HepG2 (cell line): ENCODE measurements at regions not wholly inside any gene's neighbourhood (a gene's known extent, or its start where the extent isn't known, plus 50 kb on each side); places are given as distances from the start of the nearest gene placed in this dataset.

Experiments used
- CCDC6 ChIP-seq: sonication (generic); formaldehyde crosslinking; IDR thresholded peaks from 2 replicates; pipeline ENCODE4 v1.8.1; 2022; ENCODE audit warnings: mild to moderate bottlenecking, missing genetic modification reagents, moderate library complexity
- FOXA3 ChIP-seq: IDR thresholded peaks from 2 replicates; pipeline ENCODE4 v1.6.1; 2016; ENCODE audit warnings: missing genetic modification reagents, missing compliant biosample characterization
- FOXO1 ChIP-seq: sonication (generic); formaldehyde crosslinking; IDR thresholded peaks from 2 replicates; pipeline ENCODE4 v1.4.0; 2020; ENCODE audit warnings: missing genetic modification reagents
- HMGA1 ChIP-seq: sonication (generic); formaldehyde crosslinking; conservative IDR thresholded peaks from 2 replicates; pipeline ENCODE4 v1.4.0; 2020; ENCODE audit warnings: missing genetic modification reagents
- IRF2 ChIP-seq: IDR thresholded peaks from 2 replicates; pipeline ENCODE4 v1.6.1; 2018; ENCODE audit warnings: missing genetic modification reagents, missing compliant biosample characterization
- NR1H2 ChIP-seq: sonication (generic); formaldehyde crosslinking; IDR thresholded peaks from 2 replicates; pipeline ENCODE4 v1.8.1; 2022; ENCODE audit warnings: low read depth, missing genetic modification reagents, borderline replicate concordance
- PCBP1 ChIP-seq: fragments of 200-400 bp; formaldehyde crosslinking; IDR thresholded peaks from 2 replicates; pipeline ENCODE4 v1.6.1; 2017; ENCODE audit warnings: mild to moderate bottlenecking, low read depth, low read length, borderline replicate concordance
- PHF21A ChIP-seq: sonication (generic); formaldehyde crosslinking; IDR thresholded peaks from 2 replicates; pipeline ENCODE4 v1.5.0; 2020; ENCODE audit warnings: mild to moderate bottlenecking, missing genetic modification reagents
- POLR2A ChIP-seq, 2 experiments: IDR thresholded peaks; 2 replicates each; pipeline ENCODE4 v1.6.1; 2011; ENCODE audit warnings: low read depth in 2 of 2, low read length in 2 of 2, mild to moderate bottlenecking in 1 of 2, moderate library complexity in 1 of 2; ENCODE audit not compliant: insufficient read depth in 1 of 2
- RXRB ChIP-seq: IDR thresholded peaks from 2 replicates; pipeline ENCODE4 v1.6.1; 2016; ENCODE audit warnings: borderline replicate concordance, missing genetic modification reagents, missing compliant biosample characterization
- STAT5B ChIP-seq: sonication (generic); formaldehyde crosslinking; IDR thresholded peaks from 2 replicates; pipeline ENCODE4 v1.4.0; 2020; ENCODE audit warnings: missing genetic modification reagents
- TBL1XR1 ChIP-seq: fragments of 150-350 bp; IDR thresholded peaks from 2 replicates; pipeline ENCODE4 v1.6.1; 2014; ENCODE audit warnings: borderline replicate concordance, low read length; ENCODE audit not compliant: partially characterized antibody
- ZFP82 ChIP-seq: sonication (generic); formaldehyde crosslinking; IDR thresholded peaks from 2 replicates; pipeline ENCODE4 v1.5.1; 2020; ENCODE audit warnings: mild to moderate bottlenecking, missing genetic modification reagents, borderline replicate concordance
- TF ChIP-seq, protein P1 (sequence below): sonication (generic); formaldehyde crosslinking; IDR thresholded peaks from 2 replicates; pipeline ENCODE4 v1.8.0; 2022; ENCODE audit warnings: mild to moderate bottlenecking, missing genetic modification reagents
- TF ChIP-seq, protein P2 (sequence below): sonication (generic); formaldehyde crosslinking; IDR thresholded peaks from 2 replicates; pipeline ENCODE4 v1.5.0; 2020; ENCODE audit warnings: mild to moderate bottlenecking, missing genetic modification reagents, borderline replicate concordance
- TF ChIP-seq, protein P3 (sequence below): sonication (generic); formaldehyde crosslinking; IDR thresholded peaks from 2 replicates; pipeline ENCODE4 v1.8.1; 2023; ENCODE audit warnings: mild to moderate bottlenecking, moderate library complexity, missing genetic modification reagents
- TF ChIP-seq, protein P4 (sequence below): sonication (generic); formaldehyde crosslinking; IDR thresholded peaks from 2 replicates; pipeline ENCODE4 v1.5.0; 2020; ENCODE audit warnings: missing genetic modification reagents
- TF ChIP-seq, protein P5 (sequence below): IDR thresholded peaks from 2 replicates; pipeline ENCODE4 v1.6.1; 2012; ENCODE audit warnings: low read depth, low read length, improper control_type of control experiment

DNA sequence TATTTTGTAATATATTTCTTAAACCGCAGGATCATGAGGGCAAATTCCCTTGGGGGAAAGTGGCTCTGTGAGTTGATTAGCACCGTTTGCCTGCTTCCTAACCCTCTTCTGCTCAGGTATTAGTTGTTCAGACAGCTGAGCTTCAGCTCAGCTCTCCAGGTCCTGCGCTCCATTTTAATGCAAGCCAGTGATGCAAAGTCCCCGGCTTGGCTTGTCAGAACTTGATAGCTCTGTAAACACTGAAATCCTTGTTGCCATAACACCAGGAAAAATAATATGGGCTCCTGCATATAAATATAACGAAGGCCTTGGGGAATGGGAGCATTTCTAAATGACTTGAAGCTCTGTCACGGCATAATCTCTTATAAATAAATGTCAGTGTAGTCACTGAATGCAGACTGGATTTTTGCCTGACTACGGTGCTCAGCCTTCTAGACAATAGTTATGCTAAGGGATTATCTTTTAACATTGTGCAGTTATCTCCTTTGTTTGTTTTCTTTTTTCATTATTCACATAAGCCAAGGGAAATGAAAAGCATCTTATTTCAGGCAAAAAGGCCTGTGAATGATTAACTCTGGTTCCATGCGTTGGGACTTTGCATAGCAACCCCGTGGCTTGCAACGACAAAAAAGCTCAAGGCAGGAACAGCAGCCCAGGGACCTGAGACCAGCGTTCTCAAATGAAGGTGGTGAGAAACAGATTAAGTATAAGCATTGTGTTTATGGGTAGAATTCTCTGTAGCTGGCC lies 253.2 kb downstream of the SPRY1 start (continued):
- TF ChIP-seq TBL1XR1 (no peak), POLR2A (IDR thresholded peaks at IDR 0.05; ENCODE audit: insufficient read depth in 1 of 2, low read depth in 2 of 2, low read length in 2 of 2) (peak; percentile 45 to 92; a peak in 3 of 4 replicates), HMGA1 (no peak), CCDC6 (peak; percentile 39; the same call in 1 of the 2 replicates), ZFP82 (CRISPR knock-in tag) (no peak), FOXO1 (CRISPR knock-in tag) (no peak), STAT5B (CRISPR knock-in tag) (no peak), PHF21A (CRISPR knock-in tag) (peak; percentile 56), PCBP1 (no peak), NR1H2 (CRISPR knock-in tag) (no peak), IRF2 (CRISPR knock-in tag) (0 out of 2 replicates have a peak, but pooled peaks have one; percentile 24), RXRB (0 out of 2 replicates have a peak, but pooled peaks have one; percentile 11), FOXA3 (CRISPR knock-in tag) (peak; percentile 66)
- TF ChIP-seq, protein P1, sequence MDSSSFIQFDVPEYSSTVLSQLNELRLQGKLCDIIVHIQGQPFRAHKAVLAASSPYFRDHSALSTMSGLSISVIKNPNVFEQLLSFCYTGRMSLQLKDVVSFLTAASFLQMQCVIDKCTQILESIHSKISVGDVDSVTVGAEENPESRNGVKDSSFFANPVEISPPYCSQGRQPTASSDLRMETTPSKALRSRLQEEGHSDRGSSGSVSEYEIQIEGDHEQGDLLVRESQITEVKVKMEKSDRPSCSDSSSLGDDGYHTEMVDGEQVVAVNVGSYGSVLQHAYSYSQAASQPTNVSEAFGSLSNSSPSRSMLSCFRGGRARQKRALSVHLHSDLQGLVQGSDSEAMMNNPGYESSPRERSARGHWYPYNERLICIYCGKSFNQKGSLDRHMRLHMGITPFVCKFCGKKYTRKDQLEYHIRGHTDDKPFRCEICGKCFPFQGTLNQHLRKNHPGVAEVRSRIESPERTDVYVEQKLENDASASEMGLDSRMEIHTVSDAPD (CRISPR knock-in tag) = 0 out of 2 replicates have a peak, but pooled peaks have one; percentile 44
- TF ChIP-seq, protein P2, sequence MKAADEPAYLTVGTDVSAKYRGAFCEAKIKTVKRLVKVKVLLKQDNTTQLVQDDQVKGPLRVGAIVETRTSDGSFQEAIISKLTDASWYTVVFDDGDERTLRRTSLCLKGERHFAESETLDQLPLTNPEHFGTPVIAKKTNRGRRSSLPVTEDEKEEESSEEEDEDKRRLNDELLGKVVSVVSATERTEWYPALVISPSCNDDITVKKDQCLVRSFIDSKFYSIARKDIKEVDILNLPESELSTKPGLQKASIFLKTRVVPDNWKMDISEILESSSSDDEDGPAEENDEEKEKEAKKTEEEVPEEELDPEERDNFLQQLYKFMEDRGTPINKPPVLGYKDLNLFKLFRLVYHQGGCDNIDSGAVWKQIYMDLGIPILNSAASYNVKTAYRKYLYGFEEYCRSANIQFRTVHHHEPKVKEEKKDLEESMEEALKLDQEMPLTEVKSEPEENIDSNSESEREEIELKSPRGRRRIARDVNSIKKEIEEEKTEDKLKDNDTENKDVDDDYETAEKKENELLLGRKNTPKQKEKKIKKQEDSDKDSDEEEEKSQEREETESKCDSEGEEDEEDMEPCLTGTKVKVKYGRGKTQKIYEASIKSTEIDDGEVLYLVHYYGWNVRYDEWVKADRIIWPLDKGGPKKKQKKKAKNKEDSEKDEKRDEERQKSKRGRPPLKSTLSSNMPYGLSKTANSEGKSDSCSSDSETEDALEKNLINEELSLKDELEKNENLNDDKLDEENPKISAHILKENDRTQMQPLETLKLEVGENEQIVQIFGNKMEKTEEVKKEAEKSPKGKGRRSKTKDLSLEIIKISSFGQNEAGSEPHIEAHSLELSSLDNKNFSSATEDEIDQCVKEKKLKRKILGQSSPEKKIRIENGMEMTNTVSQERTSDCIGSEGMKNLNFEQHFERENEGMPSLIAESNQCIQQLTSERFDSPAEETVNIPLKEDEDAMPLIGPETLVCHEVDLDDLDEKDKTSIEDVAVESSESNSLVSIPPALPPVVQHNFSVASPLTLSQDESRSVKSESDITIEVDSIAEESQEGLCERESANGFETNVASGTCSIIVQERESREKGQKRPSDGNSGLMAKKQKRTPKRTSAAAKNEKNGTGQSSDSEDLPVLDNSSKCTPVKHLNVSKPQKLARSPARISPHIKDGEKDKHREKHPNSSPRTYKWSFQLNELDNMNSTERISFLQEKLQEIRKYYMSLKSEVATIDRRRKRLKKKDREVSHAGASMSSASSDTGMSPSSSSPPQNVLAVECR (CRISPR knock-in tag) = peak; percentile 50; the same call in 1 of the 2 replicates
- TF ChIP-seq, protein P3, sequence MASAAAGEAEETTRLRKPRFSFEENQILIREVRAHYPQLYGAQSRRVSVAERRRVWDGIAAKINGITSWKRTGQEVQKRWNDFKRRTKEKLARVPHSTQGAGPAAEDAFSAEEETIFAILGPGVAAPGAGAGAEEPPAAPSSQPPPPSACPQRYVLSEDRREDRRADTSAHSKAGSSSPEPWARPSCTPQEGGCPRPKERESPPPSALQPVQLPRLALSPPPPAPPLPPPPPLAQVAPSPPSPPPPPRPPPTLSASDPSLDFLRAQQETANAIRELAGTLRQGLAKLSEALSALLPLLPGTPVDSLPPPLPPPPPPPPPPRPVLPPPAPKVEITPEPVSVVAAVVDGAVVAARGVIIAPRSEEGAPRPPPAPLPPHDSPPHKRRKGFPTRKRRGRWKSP (CRISPR knock-in tag) = no peak
- TF ChIP-seq, protein P4, sequence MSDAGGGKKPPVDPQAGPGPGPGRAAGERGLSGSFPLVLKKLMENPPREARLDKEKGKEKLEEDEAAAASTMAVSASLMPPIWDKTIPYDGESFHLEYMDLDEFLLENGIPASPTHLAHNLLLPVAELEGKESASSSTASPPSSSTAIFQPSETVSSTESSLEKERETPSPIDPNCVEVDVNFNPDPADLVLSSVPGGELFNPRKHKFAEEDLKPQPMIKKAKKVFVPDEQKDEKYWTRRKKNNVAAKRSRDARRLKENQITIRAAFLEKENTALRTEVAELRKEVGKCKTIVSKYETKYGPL (CRISPR knock-in tag) = no peak
- TF ChIP-seq, protein P5, sequence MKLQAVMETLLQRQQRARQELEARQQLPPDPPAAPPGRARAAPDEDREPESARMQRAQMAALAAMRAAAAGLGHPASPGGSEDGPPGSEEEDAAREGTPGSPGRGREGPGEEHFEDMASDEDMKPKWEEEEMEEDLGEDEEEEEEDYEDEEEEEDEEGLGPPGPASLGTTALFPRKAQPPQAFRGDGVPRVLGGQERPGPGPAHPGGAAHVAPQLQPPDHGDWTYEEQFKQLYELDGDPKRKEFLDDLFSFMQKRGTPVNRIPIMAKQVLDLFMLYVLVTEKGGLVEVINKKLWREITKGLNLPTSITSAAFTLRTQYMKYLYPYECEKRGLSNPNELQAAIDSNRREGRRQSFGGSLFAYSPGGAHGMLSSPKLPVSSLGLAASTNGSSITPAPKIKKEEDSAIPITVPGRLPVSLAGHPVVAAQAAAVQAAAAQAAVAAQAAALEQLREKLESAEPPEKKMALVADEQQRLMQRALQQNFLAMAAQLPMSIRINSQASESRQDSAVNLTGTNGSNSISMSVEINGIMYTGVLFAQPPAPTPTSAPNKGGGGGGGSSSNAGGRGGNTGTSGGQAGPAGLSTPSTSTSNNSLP = peak; percentile 98
